ENCODE measurements at regions not wholly inside any gene's neighbourhood (a gene's known extent, or its start where the extent isn't known, plus 50 kb on each side); places are given as distances from the start of the nearest gene placed in this dataset.

DNA sequence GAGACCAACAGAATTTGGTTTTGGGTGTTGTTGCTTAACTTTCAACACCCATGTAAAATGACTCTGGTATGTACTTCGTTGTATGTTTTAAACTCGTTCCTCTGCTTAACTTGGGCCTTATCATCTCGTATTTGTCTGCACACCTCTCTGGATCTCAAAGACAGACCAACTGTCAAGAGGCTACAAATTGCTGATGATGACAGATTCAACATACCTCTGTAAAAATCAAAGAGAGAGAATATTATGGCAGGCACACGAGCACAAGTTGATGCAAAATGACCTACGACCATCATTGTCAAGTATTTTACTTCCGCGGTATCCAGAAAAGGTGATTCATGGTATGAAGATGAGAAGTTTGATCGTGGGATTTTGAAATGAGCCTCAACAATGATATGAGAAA, 132.1 kb upstream of the ARGLU1 start:
- no peak for DNase-seq
- Histone ChIP-seq H3K27me3 (no peaks in the 10 kb centered on the region), H3K36me3 (no peaks in the 10 kb centered on the region), H3K9me3 (no peaks in the 10 kb centered on the region), H3K4me3 (no peak overlapping the region), H3K27ac (no peak overlapping the region), H3K4me1 (no peaks in the 10 kb centered on the region)
- intact Hi-C loops (cut with DNase I; ENCODE audit: low total_unique reads): no loop called here
- TF ChIP-seq POLR2A (IDR thresholded peaks at IDR 0.05): no peak
- TF ChIP-seq, protein P1, sequence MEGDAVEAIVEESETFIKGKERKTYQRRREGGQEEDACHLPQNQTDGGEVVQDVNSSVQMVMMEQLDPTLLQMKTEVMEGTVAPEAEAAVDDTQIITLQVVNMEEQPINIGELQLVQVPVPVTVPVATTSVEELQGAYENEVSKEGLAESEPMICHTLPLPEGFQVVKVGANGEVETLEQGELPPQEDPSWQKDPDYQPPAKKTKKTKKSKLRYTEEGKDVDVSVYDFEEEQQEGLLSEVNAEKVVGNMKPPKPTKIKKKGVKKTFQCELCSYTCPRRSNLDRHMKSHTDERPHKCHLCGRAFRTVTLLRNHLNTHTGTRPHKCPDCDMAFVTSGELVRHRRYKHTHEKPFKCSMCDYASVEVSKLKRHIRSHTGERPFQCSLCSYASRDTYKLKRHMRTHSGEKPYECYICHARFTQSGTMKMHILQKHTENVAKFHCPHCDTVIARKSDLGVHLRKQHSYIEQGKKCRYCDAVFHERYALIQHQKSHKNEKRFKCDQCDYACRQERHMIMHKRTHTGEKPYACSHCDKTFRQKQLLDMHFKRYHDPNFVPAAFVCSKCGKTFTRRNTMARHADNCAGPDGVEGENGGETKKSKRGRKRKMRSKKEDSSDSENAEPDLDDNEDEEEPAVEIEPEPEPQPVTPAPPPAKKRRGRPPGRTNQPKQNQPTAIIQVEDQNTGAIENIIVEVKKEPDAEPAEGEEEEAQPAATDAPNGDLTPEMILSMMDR (IDR thresholded peaks at IDR 0.05): no peak

DNA sequence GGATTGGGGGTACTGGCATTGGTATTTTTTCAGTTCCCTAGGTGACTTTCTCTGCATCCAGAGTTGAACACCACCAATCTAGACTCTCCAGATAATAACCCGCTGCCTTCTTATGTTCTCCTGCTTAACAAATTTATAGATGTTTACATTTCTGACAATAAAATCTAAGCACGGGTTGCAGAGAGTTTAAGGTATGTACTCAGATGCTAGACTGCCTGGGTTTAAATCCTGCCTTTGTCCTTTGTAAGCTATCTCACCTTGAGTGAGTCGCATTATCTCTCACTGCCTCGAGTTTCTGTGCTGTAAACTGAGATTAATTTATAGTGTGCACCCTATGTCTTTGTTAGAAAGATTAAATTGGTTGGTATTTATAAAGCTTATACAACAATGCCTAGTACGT, 131.4 kb upstream of the ARGLU1 start:
- H3K4me1 ChIP-seq: no peaks in the 10 kb centered on the region
- H3K27me3 ChIP-seq: no peaks in the 10 kb centered on the region
- H3K36me3 ChIP-seq: no peaks in the 10 kb centered on the region
- intact Hi-C loops (cut with DNase I; ENCODE audit: low total_unique reads): no loop called here
- no peak overlapping the region for H3K27ac ChIP-seq
- TF ChIP-seq POLR2A (IDR thresholded peaks at IDR 0.05): no peak
- TF ChIP-seq, protein P1 (IDR thresholded peaks at IDR 0.05): no peak
- DNase-seq: no peak
- H3K4me3 ChIP-seq: no peak overlapping the region
- no peaks in the 10 kb centered on the region for H3K9me3 ChIP-seq

DNA sequence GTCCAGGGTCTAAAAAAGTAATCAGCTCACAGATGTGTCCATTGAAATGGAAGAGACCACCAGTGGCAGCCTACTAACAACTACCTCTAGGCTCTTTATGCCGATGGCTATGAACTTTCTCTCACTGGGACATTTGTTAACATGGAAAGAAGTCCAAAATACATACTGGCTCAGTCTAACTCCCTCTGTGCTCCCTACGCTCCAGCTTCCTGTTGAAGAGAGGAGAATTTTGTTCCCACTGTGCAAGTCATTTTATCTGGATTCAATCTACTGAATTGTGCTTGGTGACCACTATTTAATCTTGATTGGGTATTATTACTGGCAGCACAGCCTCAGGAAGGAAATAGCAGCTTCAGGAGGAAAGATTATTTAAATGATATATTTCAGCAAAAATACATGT, 128.8 kb upstream of the ARGLU1 start:
- intact Hi-C loops (cut with DNase I; ENCODE audit: low total_unique reads): no loop called here
- Histone ChIP-seq H3K27me3 (no peaks in the 10 kb centered on the region), H3K4me1 (no peaks in the 10 kb centered on the region), H3K4me3 (no peak overlapping the region), H3K9me3 (no peaks in the 10 kb centered on the region), H3K27ac (no peak overlapping the region), H3K36me3 (no peaks in the 10 kb centered on the region)
- DNase-seq: no peak
- TF ChIP-seq POLR2A (IDR thresholded peaks at IDR 0.05): no peak
- TF ChIP-seq, protein P1 (IDR thresholded peaks at IDR 0.05): no peak

- Histone ChIP-seq H3K9me3 (no peaks in the 10 kb centered on the region), H3K4me3 (no peak overlapping the region), H3K36me3 (no peaks in the 10 kb centered on the region), H3K27me3 (no peaks in the 10 kb centered on the region), H3K4me1 (no peaks in the 10 kb centered on the region), H3K27ac (no peak overlapping the region)
- intact Hi-C loops (cut with DNase I; ENCODE audit: low total_unique reads): no loop called here
- no peak for DNase-seq
- TF ChIP-seq POLR2A (IDR thresholded peaks at IDR 0.05): no peak
- TF ChIP-seq, protein P1 (IDR thresholded peaks at IDR 0.05): no peak
These were observed 128.2 kb upstream of the ARGLU1 start for GRCh38 chr13:106696140-106696539.

DNA sequence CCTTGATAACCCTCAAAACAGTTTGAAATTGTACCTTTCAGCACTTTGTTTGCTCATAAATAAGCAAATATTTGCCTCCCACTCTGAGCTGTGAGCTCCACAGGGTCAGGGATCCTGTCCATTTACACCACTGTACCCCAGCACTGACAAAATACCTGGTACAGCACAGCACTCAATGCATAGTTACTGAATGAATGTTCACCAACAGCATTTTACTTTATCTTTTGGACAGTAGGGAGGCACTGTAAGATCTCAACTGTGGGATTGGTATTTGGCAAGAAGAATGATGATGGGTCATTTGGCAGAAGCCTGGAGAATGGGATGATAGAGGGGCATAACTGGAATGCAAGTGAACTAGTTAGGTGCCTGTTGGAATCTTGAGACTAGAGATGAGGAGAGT, 127.2 kb upstream of the ARGLU1 start:
- no peak for DNase-seq
- Histone ChIP-seq H3K27me3 (no peaks in the 10 kb centered on the region), H3K36me3 (no peaks in the 10 kb centered on the region), H3K27ac (no peak overlapping the region), H3K4me1 (no peaks in the 10 kb centered on the region), H3K4me3 (no peak overlapping the region), H3K9me3 (no peaks in the 10 kb centered on the region)
- intact Hi-C loops (cut with DNase I; ENCODE audit: low total_unique reads): no loop called here
- TF ChIP-seq, protein P1 (IDR thresholded peaks at IDR 0.05): no peak
- TF ChIP-seq POLR2A (IDR thresholded peaks at IDR 0.05): no peak
